ENCODE measurements at regions not wholly inside any gene's neighbourhood (a gene's known extent, or its start where the extent isn't known, plus 50 kb on each side); places are given as distances from the start of the nearest gene placed in this dataset.

- no peaks in the 10 kb centered on the region for H3K9me3 ChIP-seq (ENCODE audit: insufficient read depth, low read depth, low read length)
- no peaks in the 10 kb centered on the region for H3K79me2 ChIP-seq (ENCODE audit: insufficient read depth, low read length)
- H3K4me1 ChIP-seq (ENCODE audit: insufficient read depth, low read length): no peaks in the 10 kb centered on the region
- H2AFZ ChIP-seq (ENCODE audit: low read depth, low read length): no peak overlapping the region
- DNase-seq (ENCODE audit: low read depth) (no peak), FAIRE-seq (no peak)
- no peaks in the 10 kb centered on the region for H3K9me3 Mint-ChIP-seq (ENCODE audit: unreplicated experiment)
- no peak overlapping the region for H3K4me2 ChIP-seq (ENCODE audit: low read length)
- peaks cover 59% of the 10 kb centered on the region for H3K27me3 Mint-ChIP-seq (ENCODE audit: low read depth, unreplicated experiment)
- H3K27me3 ChIP-seq (ENCODE audit: insufficient read depth, low read length): no peaks in the 10 kb centered on the region
- H4K20me1 ChIP-seq (ENCODE audit: insufficient read depth, low read length): no peaks in the 10 kb centered on the region
- no peak overlapping the region for H3K9ac ChIP-seq (ENCODE audit: low read length)
- no peak overlapping the region for H3K4me3 ChIP-seq (ENCODE audit: insufficient read depth, low read depth, low read length)
- TF ChIP-seq CTCF (IDR thresholded peaks at IDR 0.05; ENCODE audit: insufficient read depth, low read depth, low read length): no peak
- TF ChIP-seq EZH2 (IDR thresholded peaks at IDR 0.05; ENCODE audit: insufficient read depth, low read length): no peak
- H3K4me1 Mint-ChIP-seq (ENCODE audit: low read depth, unreplicated experiment): no peaks in the 10 kb centered on the region
- no peaks in the 10 kb centered on the region for H3K36me3 ChIP-seq (ENCODE audit: insufficient read depth, low read length)
- no peak overlapping the region for H3K27ac ChIP-seq (ENCODE audit: low read depth, low read length)
- H3K4me3 Mint-ChIP-seq (ENCODE audit: unreplicated experiment): no peak overlapping the region
- no peaks in the 10 kb centered on the region for H3K36me3 Mint-ChIP-seq (ENCODE audit: low read depth, unreplicated experiment)
- no peak overlapping the region for H3K27ac Mint-ChIP-seq (ENCODE audit: unreplicated experiment)
These were observed 175.3 kb upstream of the B3GAT1 start for GRCh38 chr11:134587345-134587744.

GRCh38 chr11:134586726-134587125, 174.7 kb upstream of the B3GAT1 start:
- no peak for FAIRE-seq
- no peaks in the 10 kb centered on the region for H3K4me1 Mint-ChIP-seq (ENCODE audit: low read depth, unreplicated experiment)

More at GRCh38 chr11:134586726-134587125, 174.7 kb upstream of the B3GAT1 start:
- H3K4me2 ChIP-seq (ENCODE audit: low read length): no peak overlapping the region
- TF ChIP-seq EZH2 (IDR thresholded peaks at IDR 0.05; ENCODE audit: insufficient read depth, low read length) (no peak), CTCF (IDR thresholded peaks at IDR 0.05; ENCODE audit: insufficient read depth, low read depth, low read length) (no peak)
- Mint-ChIP-seq H3K36me3 (ENCODE audit: low read depth, unreplicated experiment) (no peaks in the 10 kb centered on the region), H3K4me3 (ENCODE audit: unreplicated experiment) (no peak overlapping the region), H3K27ac (ENCODE audit: unreplicated experiment) (no peak overlapping the region), H3K9me3 (ENCODE audit: unreplicated experiment) (no peaks in the 10 kb centered on the region), H3K27me3 (ENCODE audit: low read depth, unreplicated experiment) (peaks cover 59% of the 10 kb centered on the region)
- H3K9ac ChIP-seq (ENCODE audit: low read length): no peak overlapping the region
- H2AFZ ChIP-seq (ENCODE audit: low read depth, low read length): no peak overlapping the region
- no peaks in the 10 kb centered on the region for H3K27me3 ChIP-seq (ENCODE audit: insufficient read depth, low read length)
- no peak overlapping the region for H3K27ac ChIP-seq (ENCODE audit: low read depth, low read length)
- no peak overlapping the region for H3K4me3 ChIP-seq (ENCODE audit: insufficient read depth, low read depth, low read length)
- DNase-seq (ENCODE audit: low read depth): no peak
- no peaks in the 10 kb centered on the region for H3K79me2 ChIP-seq (ENCODE audit: insufficient read depth, low read length)
- H3K4me1 ChIP-seq (ENCODE audit: insufficient read depth, low read length): no peaks in the 10 kb centered on the region
- no peaks in the 10 kb centered on the region for H3K36me3 ChIP-seq (ENCODE audit: insufficient read depth, low read length)
- no peaks in the 10 kb centered on the region for H4K20me1 ChIP-seq (ENCODE audit: insufficient read depth, low read length)
- H3K9me3 ChIP-seq (ENCODE audit: insufficient read depth, low read depth, low read length): no peaks in the 10 kb centered on the region

Measured in astrocyte (in vitro differentiated cells and primary cell).